Neural cell (in vitro differentiated cells): ENCODE measurements at regions not wholly inside any gene's neighbourhood (a gene's known extent, or its start where the extent isn't known, plus 50 kb on each side); places are given as distances from the start of the nearest gene placed in this dataset.

Experiments used
- CTCF ChIP-seq: fragments of 450-650 bp; IDR thresholded peaks from 2 replicates; pipeline ENCODE4 v1.5.1; 2014; ENCODE audit warnings: antibody characterized with exemption, mild to moderate bottlenecking, moderate library complexity; ENCODE audit not compliant: poor library complexity, severe bottlenecking
- EP300 ChIP-seq: fragments of 450-650 bp; conservative IDR thresholded peaks from 2 replicates; pipeline ENCODE4 v1.6.1; 2014; ENCODE audit warnings: antibody characterized with exemption, mild to moderate bottlenecking, moderate library complexity; ENCODE audit not compliant: poor library complexity, severe bottlenecking
- EZH2 ChIP-seq: fragments of 200-600, 300-800 bp; shearing (Covaris generic), sonication (generic); IDR thresholded peaks from 2 replicates; pipeline ENCODE4 v1.6.1; 2014; ENCODE audit warnings: antibody characterized with exemption, low read length, borderline replicate concordance, mild to moderate bottlenecking; ENCODE audit not compliant: insufficient read depth, poor library complexity, severe bottlenecking
- MXI1 ChIP-seq: fragments of 450-650 bp; conservative IDR thresholded peaks from 2 replicates; pipeline ENCODE4 v1.6.1; 2014; ENCODE audit warnings: antibody characterized with exemption, mild to moderate bottlenecking; ENCODE audit not compliant: poor library complexity, severe bottlenecking
- POLR2AphosphoS5 ChIP-seq: IDR thresholded peaks from 2 replicates; pipeline ENCODE4 v1.6.1; 2012
- RAD21 ChIP-seq: fragments of 450-650 bp; conservative IDR thresholded peaks from 2 replicates; pipeline ENCODE4 v1.6.1; 2014; ENCODE audit warnings: antibody characterized with exemption, mild to moderate bottlenecking, moderate library complexity
- SMC3 ChIP-seq: fragments of 450-650 bp; conservative IDR thresholded peaks from 2 replicates; pipeline ENCODE4 v1.6.1; 2014; ENCODE audit warnings: antibody characterized with exemption, mild to moderate bottlenecking, moderate library complexity; ENCODE audit not compliant: poor library complexity
- TAF1 ChIP-seq: IDR thresholded peaks from 2 replicates; pipeline ENCODE4 v1.6.1; 2012; ENCODE audit warnings: low read depth
- TF ChIP-seq, protein P1 (sequence below): IDR thresholded peaks from 2 replicates; pipeline ENCODE4 v1.6.1; 2012; ENCODE audit warnings: borderline replicate concordance

- TF ChIP-seq, protein P1, sequence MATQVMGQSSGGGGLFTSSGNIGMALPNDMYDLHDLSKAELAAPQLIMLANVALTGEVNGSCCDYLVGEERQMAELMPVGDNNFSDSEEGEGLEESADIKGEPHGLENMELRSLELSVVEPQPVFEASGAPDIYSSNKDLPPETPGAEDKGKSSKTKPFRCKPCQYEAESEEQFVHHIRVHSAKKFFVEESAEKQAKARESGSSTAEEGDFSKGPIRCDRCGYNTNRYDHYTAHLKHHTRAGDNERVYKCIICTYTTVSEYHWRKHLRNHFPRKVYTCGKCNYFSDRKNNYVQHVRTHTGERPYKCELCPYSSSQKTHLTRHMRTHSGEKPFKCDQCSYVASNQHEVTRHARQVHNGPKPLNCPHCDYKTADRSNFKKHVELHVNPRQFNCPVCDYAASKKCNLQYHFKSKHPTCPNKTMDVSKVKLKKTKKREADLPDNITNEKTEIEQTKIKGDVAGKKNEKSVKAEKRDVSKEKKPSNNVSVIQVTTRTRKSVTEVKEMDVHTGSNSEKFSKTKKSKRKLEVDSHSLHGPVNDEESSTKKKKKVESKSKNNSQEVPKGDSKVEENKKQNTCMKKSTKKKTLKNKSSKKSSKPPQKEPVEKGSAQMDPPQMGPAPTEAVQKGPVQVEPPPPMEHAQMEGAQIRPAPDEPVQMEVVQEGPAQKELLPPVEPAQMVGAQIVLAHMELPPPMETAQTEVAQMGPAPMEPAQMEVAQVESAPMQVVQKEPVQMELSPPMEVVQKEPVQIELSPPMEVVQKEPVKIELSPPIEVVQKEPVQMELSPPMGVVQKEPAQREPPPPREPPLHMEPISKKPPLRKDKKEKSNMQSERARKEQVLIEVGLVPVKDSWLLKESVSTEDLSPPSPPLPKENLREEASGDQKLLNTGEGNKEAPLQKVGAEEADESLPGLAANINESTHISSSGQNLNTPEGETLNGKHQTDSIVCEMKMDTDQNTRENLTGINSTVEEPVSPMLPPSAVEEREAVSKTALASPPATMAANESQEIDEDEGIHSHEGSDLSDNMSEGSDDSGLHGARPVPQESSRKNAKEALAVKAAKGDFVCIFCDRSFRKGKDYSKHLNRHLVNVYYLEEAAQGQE, result no peak
- TF ChIP-seq RAD21, result no peak
- TF ChIP-seq CTCF, result no peak
- no peak for TF ChIP-seq EP300
- no peak for TF ChIP-seq EZH2
- TF ChIP-seq POLR2AphosphoS5, result no peak
- TF ChIP-seq TAF1, result no peak
- no peak for TF ChIP-seq SMC3
- TF ChIP-seq MXI1, result no peak
Observed at GRCh38 chr10:4120096-4120853, 335.3 kb upstream of the KLF6 start.
